Trophoblast cell (in vitro differentiated cells and primary cell): ENCODE measurements at regions not wholly inside any gene's neighbourhood (a gene's known extent, or its start where the extent isn't known, plus 50 kb on each side); places are given as distances from the start of the nearest gene placed in this dataset.

ENCODE experiments used
- DNase-seq, 2 donors: peaks; one replicate each; pipeline ENCODE4 v3.0.0-alpha.2; 2016
- H2AFZ ChIP-seq: 2 replicates; pipeline ENCODE4 v1.6.1; 2013; ENCODE audit warnings: low read length, moderate library complexity, mild to moderate bottlenecking; ENCODE audit not compliant: insufficient read depth, poor library complexity
- H2AK5ac ChIP-seq: 2 replicates; pipeline ENCODE4 v1.6.1; 2013; ENCODE audit warnings: mild to moderate bottlenecking, low read length
- H2BK120ac ChIP-seq: 2 replicates; pipeline ENCODE4 v1.6.1; 2013; ENCODE audit warnings: low read length, mild to moderate bottlenecking, moderate library complexity; ENCODE audit not compliant: insufficient read depth, poor library complexity
- H2BK12ac ChIP-seq: 2 replicates; pipeline ENCODE4 v1.6.1; 2013; ENCODE audit warnings: mild to moderate bottlenecking, low read length, moderate library complexity
- H2BK5ac ChIP-seq: 2 replicates; pipeline ENCODE4 v1.6.1; 2013; ENCODE audit warnings: low read length, low read depth, moderate library complexity, mild to moderate bottlenecking; ENCODE audit not compliant: poor library complexity
- H3K14ac ChIP-seq: 2 replicates; pipeline ENCODE4 v1.6.1; 2013; ENCODE audit warnings: mild to moderate bottlenecking, low read length
- H3K18ac ChIP-seq: 2 replicates; pipeline ENCODE4 v1.6.1; 2013; ENCODE audit warnings: mild to moderate bottlenecking, low read length
- H3K23ac ChIP-seq: 2 replicates; pipeline ENCODE4 v1.6.1; 2013; ENCODE audit warnings: low read length
- H3K27ac ChIP-seq: 2 replicates; pipeline ENCODE4 v1.5.1; 2013; ENCODE audit warnings: low read depth, mild to moderate bottlenecking, inconsistent platforms, low read length, moderate library complexity
- H3K27me3 ChIP-seq: 2 replicates; pipeline ENCODE4 v1.6.1; 2013; ENCODE audit warnings: inconsistent platforms, mild to moderate bottlenecking, low read length, moderate library complexity; ENCODE audit not compliant: insufficient read depth
- H3K36me3 ChIP-seq, 2 experiments: 1 replicate in 1 of 2; 2 replicates in 1 of 2; pipeline ENCODE4 v1.6.1; 2013; ENCODE audit warnings: low read length in 2 of 2, mild to moderate bottlenecking in 2 of 2, moderate library complexity in 1 of 2; ENCODE audit not compliant: insufficient read depth in 2 of 2, control insufficient read depth in 1 of 2
- H3K4ac ChIP-seq: 2 replicates; pipeline ENCODE4 v1.6.1; 2013; ENCODE audit warnings: low read depth, mild to moderate bottlenecking, low read length, moderate library complexity
- H3K4me1 ChIP-seq, 2 experiments: 1 replicate in 1 of 2; 2 replicates in 1 of 2; pipeline ENCODE4 v1.6.1; 2013; ENCODE audit warnings: low read length in 2 of 2, mild to moderate bottlenecking in 2 of 2, moderate library complexity in 1 of 2; ENCODE audit not compliant: insufficient read depth in 2 of 2, control insufficient read depth in 1 of 2
- H3K4me2 ChIP-seq: 2 replicates; pipeline ENCODE4 v1.6.1; 2013; ENCODE audit warnings: inconsistent platforms, mild to moderate bottlenecking, low read length, moderate library complexity
- H3K4me3 ChIP-seq: 2 replicates; pipeline ENCODE4 v1.5.1; 2013; ENCODE audit warnings: mild to moderate bottlenecking, low read depth, low read length, inconsistent platforms
- H3K79me1 ChIP-seq: one replicate; pipeline ENCODE4 v1.6.1; 2013; ENCODE audit warnings: low read length
- H3K79me2 ChIP-seq: 2 replicates; pipeline ENCODE4 v1.6.1; 2013; ENCODE audit warnings: low read length, mild to moderate bottlenecking; ENCODE audit not compliant: control insufficient read depth, insufficient read depth, poor library complexity
- H3K9ac ChIP-seq: 2 replicates; pipeline ENCODE4 v1.6.1; 2013; ENCODE audit warnings: mild to moderate bottlenecking, low read length
- H3K9me3 ChIP-seq: 2 replicates; pipeline ENCODE4 v1.6.1; 2013; ENCODE audit warnings: low read depth, mild to moderate bottlenecking, control low read depth, inconsistent platforms, low read length; ENCODE audit not compliant: insufficient read depth
- H4K12ac ChIP-seq: 2 replicates; pipeline ENCODE4 v1.6.1; 2013; ENCODE audit warnings: low read depth, mild to moderate bottlenecking, low read length, moderate library complexity
- H4K8ac ChIP-seq: 2 replicates; pipeline ENCODE4 v1.6.1; 2013; ENCODE audit warnings: low read depth, mild to moderate bottlenecking, low read length, moderate library complexity
- H4K91ac ChIP-seq: one replicate; pipeline ENCODE4 v1.6.1; 2013; ENCODE audit warnings: low read depth, mild to moderate bottlenecking, low read length, moderate library complexity
- WGBS: extraction: QIAGEN DNeasy Blood & Tissue Kit; methylation state at CpG from one replicate; pipeline ENCODE4 v1.1.7; 2013; ENCODE audit warnings: missing lambda C conversion rate; ENCODE audit not compliant: insufficient read length, insufficient coverage; ENCODE audit errors: extremely low coverage; 5-methylcytosine and 5-hydroxymethylcytosine counted together

DNA sequence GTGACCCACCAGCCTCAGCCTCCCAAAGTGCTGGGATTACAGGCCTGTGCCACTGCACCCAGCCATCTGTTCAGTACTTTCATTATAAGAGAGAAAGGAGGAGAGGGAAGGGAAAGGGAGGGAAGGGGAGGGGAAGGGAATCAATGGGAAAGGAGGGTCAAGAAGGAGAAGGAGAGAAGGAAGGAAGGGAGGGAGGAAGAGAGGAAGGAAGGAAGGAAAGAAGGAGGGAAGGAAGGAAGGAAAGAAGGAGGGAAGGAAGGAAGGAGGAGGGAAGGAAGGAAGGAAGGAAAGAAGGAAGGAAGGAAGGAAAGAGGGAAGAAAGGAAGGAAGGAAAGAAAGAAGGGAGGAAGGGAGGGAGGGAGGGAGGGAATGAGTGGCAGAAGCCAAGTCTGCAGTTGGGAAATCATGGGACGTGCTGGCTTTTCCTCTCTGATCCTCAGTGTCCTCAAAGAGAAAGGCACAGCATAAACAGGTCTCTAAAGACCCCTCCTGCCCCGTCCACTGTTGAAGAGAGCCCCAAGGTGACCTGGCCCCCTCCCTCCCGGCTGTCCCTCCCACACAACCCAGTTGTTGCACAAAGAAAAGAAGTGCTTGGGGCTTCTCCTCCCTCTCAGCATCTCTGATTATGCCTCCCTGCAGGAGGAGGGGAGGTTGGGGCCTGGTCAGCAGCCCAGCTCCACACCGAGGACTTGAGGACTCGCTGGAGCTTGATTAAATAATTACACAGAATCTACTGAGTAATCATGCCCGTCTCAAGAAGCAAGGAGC, 69.1 kb upstream of the TOP1 start:
- Histone ChIP-seq H3K4me3 (no peak overlapping the region), H3K36me3 (no peaks in the 10 kb centered on the region), H3K27ac (no peak overlapping the region), H4K91ac (no peak overlapping the region), H3K4ac (no peak overlapping the region), H4K8ac (no peak overlapping the region), H3K4me1 (no peaks in the 10 kb centered on the region), H2BK12ac (no peak overlapping the region), H3K27me3 (no peaks in the 10 kb centered on the region), H2AFZ (no peak overlapping the region), H3K18ac (no peak overlapping the region), H3K14ac (no peak overlapping the region), H3K23ac (no peak overlapping the region), H3K4me2 (no peak overlapping the region), H3K9me3 (peaks cover under 1% of the 10 kb centered on the region), H4K12ac (no peak overlapping the region), H3K79me2 (no peaks in the 10 kb centered on the region), H2AK5ac (no peak overlapping the region), H3K9ac (no peak overlapping the region), H2BK5ac (no peak overlapping the region), H2BK120ac (no peak overlapping the region), H3K79me1 (no peaks in the 10 kb centered on the region)
- no peak for DNase-seq
- WGBS = no CpG with 5 or more reads among the region's 6 CpGs

DNA sequence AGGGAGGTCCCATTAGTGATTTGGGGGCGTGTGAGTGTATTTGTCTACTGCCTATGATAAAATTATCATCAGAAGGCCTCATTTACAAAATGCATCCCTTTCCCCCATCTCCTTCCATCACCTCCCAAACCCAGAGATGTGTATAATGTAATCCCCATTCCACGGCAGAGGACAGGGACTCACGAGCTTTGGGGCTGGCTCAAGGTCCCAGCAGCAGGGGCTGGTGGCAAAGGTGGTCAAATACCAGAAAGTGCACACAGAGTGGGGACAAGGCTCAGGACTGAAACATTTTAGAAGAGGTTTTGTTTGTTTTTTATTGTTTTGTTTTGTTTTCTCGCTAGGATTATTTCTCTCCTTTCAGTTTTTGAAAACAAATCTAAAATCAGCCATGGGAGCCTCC, 68.5 kb upstream of the TOP1 start:
- H3K4ac ChIP-seq = no peak overlapping the region
- H3K36me3 ChIP-seq = no peaks in the 10 kb centered on the region
- no peak overlapping the region for H2AK5ac ChIP-seq
- H3K23ac ChIP-seq = no peak overlapping the region
- H3K27me3 ChIP-seq = no peaks in the 10 kb centered on the region
- no peaks in the 10 kb centered on the region for H3K4me1 ChIP-seq
- H3K27ac ChIP-seq = no peak overlapping the region
- H3K9me3 ChIP-seq = no peaks in the 10 kb centered on the region
- no peak overlapping the region for H2AFZ ChIP-seq
- no peaks in the 10 kb centered on the region for H3K79me1 ChIP-seq
- no peak overlapping the region for H2BK5ac ChIP-seq
- no peaks in the 10 kb centered on the region for H3K79me2 ChIP-seq
- no peak overlapping the region for H4K8ac ChIP-seq
- no peak for DNase-seq
- H3K18ac ChIP-seq = no peak overlapping the region
- H4K91ac ChIP-seq = no peak overlapping the region
- no CpG with 5 or more reads among the region's 4 CpGs for WGBS
- H3K9ac ChIP-seq = no peak overlapping the region
- H2BK12ac ChIP-seq = no peak overlapping the region
- no peak overlapping the region for H4K12ac ChIP-seq
- H3K4me3 ChIP-seq = no peak overlapping the region
- H2BK120ac ChIP-seq = no peak overlapping the region
- no peak overlapping the region for H3K4me2 ChIP-seq
- H3K14ac ChIP-seq = no peak overlapping the region

DNA sequence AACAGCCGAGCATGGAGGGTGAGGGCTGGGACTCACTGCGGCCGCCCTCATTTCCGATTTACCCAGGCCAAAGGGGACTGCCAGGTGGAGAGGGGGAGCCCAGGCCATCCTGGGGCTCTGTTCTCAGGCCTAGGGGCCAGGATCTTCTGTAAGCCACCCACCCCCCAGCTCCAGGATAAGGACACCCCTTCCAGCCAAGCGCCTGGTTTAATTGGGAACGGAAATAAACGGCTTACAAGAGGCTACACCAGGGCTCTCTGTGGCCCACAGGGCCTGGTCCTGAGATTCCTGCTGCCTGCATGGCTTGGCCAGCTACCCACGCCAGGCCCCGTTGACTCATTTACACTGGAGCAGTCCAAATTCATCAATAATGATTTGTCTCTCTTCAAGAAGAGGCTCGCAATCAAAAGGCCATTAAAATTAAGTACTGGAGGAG, 68.1 kb upstream of the TOP1 start:
- no peak overlapping the region for H3K23ac ChIP-seq
- H3K79me1 ChIP-seq = no peaks in the 10 kb centered on the region
- no peak overlapping the region for H4K12ac ChIP-seq
- no peak overlapping the region for H3K4me2 ChIP-seq
- H2AFZ ChIP-seq = no peak overlapping the region
- H2AK5ac ChIP-seq = no peak overlapping the region
- H3K4me3 ChIP-seq = no peak overlapping the region
- H3K9me3 ChIP-seq = no peaks in the 10 kb centered on the region
- no peak overlapping the region for H3K27ac ChIP-seq
- H3K18ac ChIP-seq = no peak overlapping the region
- DNase-seq = no peak
- no peaks in the 10 kb centered on the region for H3K27me3 ChIP-seq
- no peak overlapping the region for H3K14ac ChIP-seq
- no peak overlapping the region for H2BK12ac ChIP-seq
- H4K8ac ChIP-seq = no peak overlapping the region
- H2BK120ac ChIP-seq = no peak overlapping the region
- no peak overlapping the region for H3K4ac ChIP-seq
- no peak overlapping the region for H3K9ac ChIP-seq
- no peaks in the 10 kb centered on the region for H3K36me3 ChIP-seq
- no peak overlapping the region for H2BK5ac ChIP-seq
- WGBS = no CpG with 5 or more reads among the region's 10 CpGs
- no peaks in the 10 kb centered on the region for H3K79me2 ChIP-seq
- H4K91ac ChIP-seq = no peak overlapping the region
- no peaks in the 10 kb centered on the region for H3K4me1 ChIP-seq

DNA sequence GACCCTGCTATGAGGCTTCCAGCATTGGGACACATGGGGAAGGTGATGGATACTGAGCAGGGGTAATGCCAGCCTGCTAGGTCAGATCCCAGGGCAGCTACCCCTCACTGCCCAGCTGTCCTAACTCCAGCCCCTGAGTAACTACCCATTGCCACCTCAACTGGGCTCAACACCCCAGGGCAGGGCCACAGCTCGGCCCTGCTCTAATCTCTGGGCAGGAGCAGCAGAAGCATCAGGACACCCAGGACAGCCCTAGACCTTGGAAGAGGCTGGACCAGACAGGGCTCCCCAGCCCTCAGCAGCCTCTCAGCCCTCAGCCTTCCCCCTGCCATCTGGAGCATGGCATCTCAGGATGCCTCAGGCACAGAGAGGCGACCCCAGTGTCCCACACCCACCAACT, 67.4 kb upstream of the TOP1 start:
- Histone ChIP-seq H3K36me3 (no peaks in the 10 kb centered on the region), H2BK5ac (no peak overlapping the region), H4K91ac (no peak overlapping the region), H3K14ac (no peak overlapping the region), H3K27me3 (no peaks in the 10 kb centered on the region), H3K9ac (no peak overlapping the region), H3K27ac (no peak overlapping the region), H3K79me2 (no peaks in the 10 kb centered on the region), H3K4ac (no peak overlapping the region), H3K4me1 (no peaks in the 10 kb centered on the region), H3K4me3 (no peak overlapping the region), H3K9me3 (no peaks in the 10 kb centered on the region), H2AFZ (no peak overlapping the region), H3K23ac (no peak overlapping the region), H3K79me1 (no peaks in the 10 kb centered on the region), H4K8ac (no peak overlapping the region), H2AK5ac (no peak overlapping the region), H2BK120ac (no peak overlapping the region), H3K18ac (no peak overlapping the region), H3K4me2 (no peak overlapping the region), H4K12ac (no peak overlapping the region), H2BK12ac (no peak overlapping the region)
- DNase-seq = no peak
- no CpG with 5 or more reads among the region's 2 CpGs for WGBS
